ENCODE measurements at regions not wholly inside any gene's neighbourhood (a gene's known extent, or its start where the extent isn't known, plus 50 kb on each side); places are given as distances from the start of the nearest gene placed in this dataset.

GRCh38 chr14:56044196-56044595 is 74.0 kb upstream of the PELI2 start:
- DNase-seq (ENCODE audit: low spot score), result no peak
- 89% methylated on average over 2 of the region's 2 CpGs for WGBS
- Histone ChIP-seq H3K36me3 (ENCODE audit: control insufficient read depth in 4 of 4, insufficient read depth in 3 of 4, low read depth in 1 of 4, low read length in 3 of 4) (no peaks in the 10 kb centered on the region), H3K4me1 (ENCODE audit: control insufficient read depth in 4 of 4, insufficient read depth in 4 of 4, low read length in 3 of 4) (no peaks in the 10 kb centered on the region), H3K27ac (ENCODE audit: low read depth in 1 of 2, low read length in 2 of 2) (no peak overlapping the region), H3K9ac (ENCODE audit: low read depth in 1 of 2, low read length in 2 of 2) (no peak overlapping the region), H3K9me3 (ENCODE audit: control insufficient read depth in 4 of 4, low read length in 3 of 4) (no peaks in the 10 kb centered on the region), H3K27me3 (ENCODE audit: control insufficient read depth in 4 of 4, insufficient read depth in 4 of 4, low read length in 3 of 4) (no peaks in the 10 kb centered on the region), H3K4me3 (ENCODE audit: low read depth in 1 of 3, low read length in 3 of 3) (no peak overlapping the region)
- TF ChIP-seq YY1 (IDR thresholded peaks at IDR 0.05), result no peak
- TF ChIP-seq REST (IDR thresholded peaks at IDR 0.05), result no peak
- no peak for TF ChIP-seq HNF4A (conservative IDR thresholded peaks at IDR 0.05)
- no peak for TF ChIP-seq TAF1 (conservative IDR thresholded peaks at IDR 0.05)
- TF ChIP-seq NR2F2 (IDR thresholded peaks at IDR 0.05), result no peak
- no peak for TF ChIP-seq SP1 (IDR thresholded peaks at IDR 0.05)
- TF ChIP-seq RXRA (IDR thresholded peaks at IDR 0.05), result no peak
- TF ChIP-seq MAX (IDR thresholded peaks at IDR 0.05), result no peak
- no peak for TF ChIP-seq GABPA (IDR thresholded peaks at IDR 0.05 in 1 of 2, conservative IDR thresholded peaks at IDR 0.05 in 1 of 2)
- no peak for TF ChIP-seq FOXA2 (IDR thresholded peaks at IDR 0.05)
- no peak for TF ChIP-seq HNF4G (IDR thresholded peaks at IDR 0.05)
- no peak for TF ChIP-seq JUND (IDR thresholded peaks at IDR 0.05)
- TF ChIP-seq, protein P1, sequence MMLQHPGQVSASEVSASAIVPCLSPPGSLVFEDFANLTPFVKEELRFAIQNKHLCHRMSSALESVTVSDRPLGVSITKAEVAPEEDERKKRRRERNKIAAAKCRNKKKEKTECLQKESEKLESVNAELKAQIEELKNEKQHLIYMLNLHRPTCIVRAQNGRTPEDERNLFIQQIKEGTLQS (IDR thresholded peaks at IDR 0.05), result no peak
- TF ChIP-seq, protein P2, sequence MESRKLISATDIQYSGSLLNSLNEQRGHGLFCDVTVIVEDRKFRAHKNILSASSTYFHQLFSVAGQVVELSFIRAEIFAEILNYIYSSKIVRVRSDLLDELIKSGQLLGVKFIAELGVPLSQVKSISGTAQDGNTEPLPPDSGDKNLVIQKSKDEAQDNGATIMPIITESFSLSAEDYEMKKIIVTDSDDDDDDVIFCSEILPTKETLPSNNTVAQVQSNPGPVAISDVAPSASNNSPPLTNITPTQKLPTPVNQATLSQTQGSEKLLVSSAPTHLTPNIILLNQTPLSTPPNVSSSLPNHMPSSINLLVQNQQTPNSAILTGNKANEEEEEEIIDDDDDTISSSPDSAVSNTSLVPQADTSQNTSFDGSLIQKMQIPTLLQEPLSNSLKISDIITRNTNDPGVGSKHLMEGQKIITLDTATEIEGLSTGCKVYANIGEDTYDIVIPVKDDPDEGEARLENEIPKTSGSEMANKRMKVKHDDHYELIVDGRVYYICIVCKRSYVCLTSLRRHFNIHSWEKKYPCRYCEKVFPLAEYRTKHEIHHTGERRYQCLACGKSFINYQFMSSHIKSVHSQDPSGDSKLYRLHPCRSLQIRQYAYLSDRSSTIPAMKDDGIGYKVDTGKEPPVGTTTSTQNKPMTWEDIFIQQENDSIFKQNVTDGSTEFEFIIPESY (IDR thresholded peaks at IDR 0.05), result no peak
- TF ChIP-seq FOXA1 (IDR thresholded peaks at IDR 0.05), result no peak

DNA sequence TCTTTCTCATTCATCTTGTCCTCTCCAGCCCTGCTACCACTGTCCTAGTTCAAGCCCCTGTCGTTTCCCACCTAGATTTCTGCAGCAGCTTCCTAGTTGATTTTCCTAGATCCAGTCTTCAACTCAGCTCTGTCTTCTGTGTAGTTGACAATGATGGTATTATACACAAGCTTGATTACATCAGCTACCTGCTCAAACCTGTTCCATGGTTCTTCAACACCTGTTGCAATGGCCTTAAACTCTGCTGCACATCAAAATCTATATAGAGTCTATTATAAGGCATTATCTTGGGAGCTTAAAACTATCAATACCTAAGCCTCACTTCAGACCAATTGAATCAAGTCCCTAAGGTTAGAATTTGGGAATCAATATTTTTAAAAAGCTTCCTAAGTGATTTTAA is 71.7 kb upstream of the PELI2 start:
- 86% methylated on average over 1 of the region's 1 CpG for WGBS
- Histone ChIP-seq H3K9ac (ENCODE audit: low read depth in 1 of 2, low read length in 2 of 2) (no peak overlapping the region), H3K9me3 (ENCODE audit: control insufficient read depth in 4 of 4, low read length in 3 of 4) (no peaks in the 10 kb centered on the region), H3K27ac (ENCODE audit: low read depth in 1 of 2, low read length in 2 of 2) (no peak overlapping the region), H3K36me3 (ENCODE audit: control insufficient read depth in 4 of 4, insufficient read depth in 3 of 4, low read depth in 1 of 4, low read length in 3 of 4) (no peaks in the 10 kb centered on the region), H3K4me1 (ENCODE audit: control insufficient read depth in 4 of 4, insufficient read depth in 4 of 4, low read length in 3 of 4) (no peaks in the 10 kb centered on the region), H3K27me3 (ENCODE audit: control insufficient read depth in 4 of 4, insufficient read depth in 4 of 4, low read length in 3 of 4) (no peaks in the 10 kb centered on the region), H3K4me3 (ENCODE audit: low read depth in 1 of 3, low read length in 3 of 3) (no peak overlapping the region)
- no peak for DNase-seq (ENCODE audit: low spot score)
- TF ChIP-seq FOXA1 (IDR thresholded peaks at IDR 0.05), result no peak
- TF ChIP-seq FOXA2 (IDR thresholded peaks at IDR 0.05), result no peak
- no peak for TF ChIP-seq JUND (IDR thresholded peaks at IDR 0.05)
- TF ChIP-seq TAF1 (conservative IDR thresholded peaks at IDR 0.05), result no peak
- TF ChIP-seq GABPA (IDR thresholded peaks at IDR 0.05 in 1 of 2, conservative IDR thresholded peaks at IDR 0.05 in 1 of 2), result no peak
- TF ChIP-seq MAX (IDR thresholded peaks at IDR 0.05), result no peak
- TF ChIP-seq SP1 (IDR thresholded peaks at IDR 0.05), result no peak
- no peak for TF ChIP-seq CTCF (IDR thresholded peaks at IDR 0.05; ENCODE audit: low read depth, low read length, missing input control)
- no peak for TF ChIP-seq REST (IDR thresholded peaks at IDR 0.05)

Data from liver (tissue), 8 donors.